HEK293 (cell line): ENCODE measurements at regions not wholly inside any gene's neighbourhood (a gene's known extent, or its start where the extent isn't known, plus 50 kb on each side); places are given as distances from the start of the nearest gene placed in this dataset.

Experiments
- CTCF ChIA-PET: fragments of 350-600 bp; formaldehyde crosslinking; extraction: SDS; loops from one replicate; lab custom pipeline; 2021; ENCODE audit warnings: antibody characterized with exemption; lab: Yijun Ruan, JAX
- POLR2A ChIA-PET: fragments of 300-600 bp; formaldehyde crosslinking; extraction: SDS; loops from one replicate; lab custom pipeline; 2020; ENCODE audit warnings: antibody characterized with exemption, inconsistent platforms; lab: Yijun Ruan, JAX
- H3K27ac ChIP-seq: fragments of 200-500 bp; sonication (Bioruptor generic); 2 replicates; pipeline ENCODE4 v1.5.1; 2014; ENCODE audit warnings: low read depth, low read length, control low read depth, inconsistent platforms; ENCODE audit errors: extremely low read depth
- H3K36me3 ChIP-seq, 2 experiments: fragments of 200-500 bp in 1 of 2; sonication (Bioruptor generic) in 1 of 2; 1 replicate in 1 of 2; 2 replicates in 1 of 2; pipeline ENCODE4 v1.5.1; 2014 to 2017; ENCODE audit warnings: inconsistent platforms in 2 of 2, low read length in 2 of 2; ENCODE audit not compliant: control insufficient read depth in 2 of 2, insufficient read depth in 1 of 2
- H3K4me1 ChIP-seq: fragments of 200-500 bp; sonication (Bioruptor generic); 2 replicates; pipeline ENCODE4 v1.5.1; 2014; ENCODE audit warnings: mild to moderate bottlenecking, low read length, inconsistent platforms; ENCODE audit not compliant: control insufficient read depth, insufficient read depth
- H3K4me3 ChIP-seq: 2 replicates; pipeline ENCODE4 v1.5.1; 2011; ENCODE audit warnings: low read depth, mild to moderate bottlenecking, control low read depth, low read length, moderate library complexity
- H3K9me3 ChIP-seq: fragments of 200-500 bp; sonication (Bioruptor generic); 2 replicates; pipeline ENCODE4 v1.5.1; 2014; ENCODE audit warnings: low read depth, low read length, inconsistent platforms; ENCODE audit not compliant: control insufficient read depth, insufficient read depth
- GLIS1 ChIP-seq: fragments of 450-650 bp; formaldehyde crosslinking; IDR thresholded peaks from 2 replicates; pipeline ENCODE4 v1.5.1; 2016; ENCODE audit warnings: missing biosample characterization, missing genetic modification characterization
- HOXA7 ChIP-seq: sonication (generic); formaldehyde crosslinking; IDR thresholded peaks from 2 replicates; pipeline ENCODE4 v1.8.1; 2022; ENCODE audit warnings: missing genetic modification reagents, borderline replicate concordance
- KLF1 ChIP-seq: fragments of 450-650 bp; formaldehyde crosslinking; IDR thresholded peaks from 2 replicates; pipeline ENCODE4 v1.5.1; 2016; ENCODE audit warnings: missing biosample characterization, missing genetic modification characterization
- MZF1 ChIP-seq: fragments of 450-650 bp; formaldehyde crosslinking; IDR thresholded peaks from 2 replicates; pipeline ENCODE4 v1.5.1; 2017; ENCODE audit warnings: missing biosample characterization, missing genetic modification characterization, borderline replicate concordance
- PRDM10 ChIP-seq: fragments of 450-650 bp; formaldehyde crosslinking; IDR thresholded peaks from 2 replicates; pipeline ENCODE4 v1.5.1; 2016; ENCODE audit warnings: missing biosample characterization, missing genetic modification characterization
- SALL2 ChIP-seq: fragments of 450-650 bp; formaldehyde crosslinking; IDR thresholded peaks from 2 replicates; pipeline ENCODE4 v1.5.0; 2017; ENCODE audit warnings: missing biosample characterization, mild to moderate bottlenecking, missing genetic modification characterization, borderline replicate concordance
- ZBTB1 ChIP-seq: fragments of 450-650 bp; formaldehyde crosslinking; IDR thresholded peaks from 2 replicates; pipeline ENCODE4 v1.5.1; 2016; ENCODE audit warnings: missing biosample characterization, missing genetic modification characterization
- ZBTB10 ChIP-seq: fragments of 450-650 bp; formaldehyde crosslinking; IDR thresholded peaks from 2 replicates; pipeline ENCODE4 v1.5.1; 2016; ENCODE audit warnings: missing biosample characterization, missing genetic modification characterization
- ZBTB17 ChIP-seq: fragments of 450-650 bp; formaldehyde crosslinking; IDR thresholded peaks from 2 replicates; pipeline ENCODE4 v1.5.1; 2016; ENCODE audit warnings: missing biosample characterization, missing genetic modification characterization
- ZNF133 ChIP-seq: fragments of 450-650 bp; formaldehyde crosslinking; IDR thresholded peaks from 2 replicates; pipeline ENCODE4 v1.5.1; 2016; ENCODE audit warnings: missing biosample characterization, missing genetic modification characterization
- ZNF140 ChIP-seq: fragments of 450-650 bp; formaldehyde crosslinking; IDR thresholded peaks from 2 replicates; pipeline ENCODE4 v1.5.1; 2016; ENCODE audit warnings: missing biosample characterization, missing genetic modification characterization
- ZNF169 ChIP-seq: fragments of 450-650 bp; formaldehyde crosslinking; IDR thresholded peaks from 2 replicates; pipeline ENCODE4 v1.5.1; 2016; ENCODE audit warnings: missing biosample characterization, missing genetic modification characterization
- ZNF175 ChIP-seq: fragments of 450-650 bp; formaldehyde crosslinking; IDR thresholded peaks from 2 replicates; pipeline ENCODE4 v1.5.1; 2016; ENCODE audit warnings: missing biosample characterization, missing genetic modification characterization
- ZNF184 ChIP-seq: fragments of 450-650 bp; IDR thresholded peaks from 2 replicates; pipeline ENCODE4 v1.5.1; 2018; ENCODE audit warnings: missing biosample characterization, mild to moderate bottlenecking, missing genetic modification characterization
- ZNF211 ChIP-seq: fragments of 450-650 bp; formaldehyde crosslinking; IDR thresholded peaks from 2 replicates; pipeline ENCODE4 v1.5.1; 2016; ENCODE audit warnings: low read depth, missing biosample characterization, missing genetic modification characterization
- ZNF223 ChIP-seq: fragments of 450-650 bp; formaldehyde crosslinking; IDR thresholded peaks from 2 replicates; pipeline ENCODE4 v1.5.1; 2016; ENCODE audit warnings: missing biosample characterization, missing genetic modification characterization
- ZNF24 ChIP-seq: fragments of 450-650 bp; formaldehyde crosslinking; IDR thresholded peaks from 2 replicates; pipeline ENCODE4 v1.5.1; 2016; ENCODE audit warnings: missing biosample characterization, missing genetic modification characterization
- ZNF37A ChIP-seq: fragments of 450-650 bp; IDR thresholded peaks from 2 replicates; pipeline ENCODE4 v1.5.1; 2018; ENCODE audit warnings: missing biosample characterization, missing genetic modification characterization
- ZNF473 ChIP-seq: fragments of 450-650 bp; formaldehyde crosslinking; IDR thresholded peaks from 2 replicates; pipeline ENCODE4 v1.5.1; 2017; ENCODE audit warnings: missing biosample characterization, missing genetic modification characterization
- ZNF548 ChIP-seq: fragments of 450-650 bp; formaldehyde crosslinking; IDR thresholded peaks from 2 replicates; pipeline ENCODE4 v1.5.1; 2016; ENCODE audit warnings: missing biosample characterization, missing genetic modification characterization
- ZNF555 ChIP-seq: fragments of 450-650 bp; formaldehyde crosslinking; conservative IDR thresholded peaks from 2 replicates; pipeline ENCODE4 v1.5.1; 2017; ENCODE audit warnings: missing biosample characterization, mild to moderate bottlenecking, missing genetic modification characterization, inconsistent platforms
- ZNF560 ChIP-seq: fragments of 450-650 bp; formaldehyde crosslinking; IDR thresholded peaks from 2 replicates; pipeline ENCODE4 v1.5.1; 2017; ENCODE audit warnings: missing biosample characterization, missing genetic modification characterization, borderline replicate concordance
- ZNF658 ChIP-seq: fragments of 450-650 bp; formaldehyde crosslinking; IDR thresholded peaks from 2 replicates; pipeline ENCODE4; 2016; ENCODE audit warnings: missing biosample characterization, missing genetic modification characterization
- ZNF76 ChIP-seq: fragments of 450-650 bp; formaldehyde crosslinking; IDR thresholded peaks from 2 replicates; pipeline ENCODE4; 2016; ENCODE audit warnings: low read depth, missing biosample characterization, missing genetic modification characterization, borderline replicate concordance
- ZSCAN18 ChIP-seq: fragments of 450-650 bp; formaldehyde crosslinking; IDR thresholded peaks from 2 replicates; pipeline ENCODE4 v1.5.1; 2016; ENCODE audit warnings: missing biosample characterization, missing genetic modification characterization

GRCh38 chr14:71396050-71396677 lies 488.9 kb downstream of the PCNX1 start (continued):
- no peak for TF ChIP-seq ZBTB10 (tag by site-specific recombination)
- no peak for TF ChIP-seq ZBTB1 (tag by site-specific recombination)
- TF ChIP-seq ZNF76 (tag by site-specific recombination) = no peak
- TF ChIP-seq ZNF548 = no peak
- no peak for TF ChIP-seq ZBTB17
- no peak for TF ChIP-seq MZF1 (tag by site-specific recombination)
- TF ChIP-seq ZNF473 = no peak
- no peak for TF ChIP-seq ZNF140
- no peak for TF ChIP-seq ZNF223 (tag by site-specific recombination)
- no peak for TF ChIP-seq KLF1

- Histone ChIP-seq H3K9me3 (no peaks in the 10 kb centered on the region), H3K4me3 (no peak overlapping the region), H3K36me3 (no peaks in the 10 kb centered on the region), H3K4me1 (peaks cover 10% of the 10 kb centered on the region), H3K27ac (no peak overlapping the region)
- POLR2A ChIA-PET = no interaction called here
- CTCF ChIA-PET = no interaction called here
- TF ChIP-seq ZNF24 (no peak), PRDM10 (no peak), ZNF175 (no peak), ZNF548 (no peak)
Observed at GRCh38 chr14:71397371-71397770, 490.1 kb downstream of the PCNX1 start.

- H3K9me3 ChIP-seq = no peaks in the 10 kb centered on the region
- ChIA-PET POLR2A (no interaction called here), CTCF (no interaction called here)
- H3K27ac ChIP-seq = no peak overlapping the region
- no peaks in the 10 kb centered on the region for H3K36me3 ChIP-seq
- H3K4me1 ChIP-seq = peaks cover 10% of the 10 kb centered on the region
- TF ChIP-seq ZNF169 (tag by site-specific recombination) (no peak), SALL2 (tag by site-specific recombination) (no peak), ZNF184 (tag by site-specific recombination) (no peak), ZSCAN18 (no peak), HOXA7 (CRISPR knock-in tag) (no peak), ZNF560 (tag by site-specific recombination) (no peak), ZNF555 (no peak), ZNF133 (no peak), GLIS1 (tag by site-specific recombination) (no peak), ZNF37A (tag by site-specific recombination) (no peak), ZNF658 (tag by site-specific recombination) (no peak), ZNF211 (no peak)
- H3K4me3 ChIP-seq = no peak overlapping the region
Observed at GRCh38 chr14:71398450-71398849, 491.2 kb downstream of the PCNX1 start.
